GM21619 (cell line): ENCODE measurements at regions not wholly inside any gene's neighbourhood (a gene's known extent, or its start where the extent isn't known, plus 50 kb on each side); places are given as distances from the start of the nearest gene placed in this dataset.

ENCODE experiments used
- ATAC-seq: cut with Tn5 transposase; IDR thresholded peaks from one replicate; pipeline ENCODE4 v1.9.1; 2021; ENCODE audit not compliant: unreplicated experiment

DNA sequence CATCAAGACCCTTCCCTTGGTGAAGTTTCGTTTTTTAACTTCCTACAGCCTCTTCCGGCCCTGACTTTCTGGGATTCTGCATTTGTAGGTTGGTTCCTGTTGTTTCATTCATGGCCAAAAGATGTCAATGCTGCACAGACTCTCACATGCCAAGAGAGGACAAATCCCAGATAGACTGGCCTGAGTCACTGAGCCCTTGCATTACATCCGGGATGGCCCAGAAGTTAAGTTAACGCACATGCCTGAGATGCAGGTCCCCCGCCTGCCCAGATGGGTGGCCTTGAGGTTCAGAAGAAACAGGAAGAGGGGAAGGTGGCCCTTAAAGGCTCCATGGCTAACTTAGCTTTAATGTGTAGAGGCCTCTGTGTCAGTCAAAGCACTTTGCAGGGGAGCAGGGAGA lies 51.6 kb upstream of the SRGAP3 start:
- ATAC-seq, result no peak

DNA sequence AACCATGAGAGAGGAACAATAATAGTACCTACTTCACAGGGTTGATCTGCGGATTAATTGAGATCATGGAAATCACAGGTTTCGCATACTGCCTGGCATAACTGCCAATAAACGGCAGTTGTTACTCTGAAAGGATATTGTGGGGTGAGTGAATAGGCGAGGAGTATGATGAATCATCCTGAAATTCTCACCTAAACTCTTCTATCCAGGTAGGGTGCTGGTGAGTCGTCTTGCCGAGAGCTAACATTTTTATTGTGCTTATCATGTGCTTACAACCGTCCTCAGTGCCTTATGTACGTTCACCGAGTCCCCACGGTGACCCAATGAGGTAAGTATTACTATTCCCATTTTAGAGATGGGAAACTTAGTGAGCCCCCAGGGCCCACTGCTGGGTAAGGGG lies 52.4 kb upstream of the SRGAP3 start:
- ATAC-seq, result no peak

DNA sequence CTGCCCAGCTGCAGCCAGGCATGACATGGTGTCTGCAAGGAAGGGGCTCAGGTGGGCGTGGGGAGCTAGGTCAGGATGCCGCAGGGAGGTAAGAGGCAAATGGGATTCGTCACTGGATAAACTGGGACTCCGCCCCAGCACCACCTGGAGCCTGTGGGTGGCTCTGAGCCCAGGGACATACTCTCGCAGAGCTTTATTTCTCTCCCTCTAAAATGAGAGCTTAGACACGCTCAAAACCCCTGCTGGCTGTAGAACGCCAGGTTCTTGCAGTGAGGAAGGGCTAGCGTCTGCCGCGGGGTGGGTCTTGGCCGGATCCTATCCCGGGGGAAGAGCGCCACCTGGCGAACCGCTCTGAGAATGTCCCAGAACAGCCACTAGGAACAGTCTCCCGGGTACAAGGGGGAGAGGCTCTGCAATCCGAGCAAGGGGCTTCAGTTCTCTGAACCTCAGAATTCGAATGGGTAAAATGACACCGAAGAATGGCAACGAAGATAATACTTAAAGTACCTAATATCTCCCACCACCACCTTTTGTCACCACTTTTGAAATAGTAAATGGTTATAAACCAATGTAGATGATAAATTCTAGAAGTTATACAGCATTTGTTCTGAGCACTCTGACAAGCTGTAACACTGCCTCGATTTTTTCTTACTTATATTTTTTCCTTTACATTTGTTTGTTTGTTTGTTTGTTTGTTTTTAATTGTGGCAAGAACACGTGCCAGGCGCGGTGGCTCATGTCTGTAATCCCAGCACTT lies 53.2 kb upstream of the SRGAP3 start:
- ATAC-seq, result peak; percentile 93

DNA sequence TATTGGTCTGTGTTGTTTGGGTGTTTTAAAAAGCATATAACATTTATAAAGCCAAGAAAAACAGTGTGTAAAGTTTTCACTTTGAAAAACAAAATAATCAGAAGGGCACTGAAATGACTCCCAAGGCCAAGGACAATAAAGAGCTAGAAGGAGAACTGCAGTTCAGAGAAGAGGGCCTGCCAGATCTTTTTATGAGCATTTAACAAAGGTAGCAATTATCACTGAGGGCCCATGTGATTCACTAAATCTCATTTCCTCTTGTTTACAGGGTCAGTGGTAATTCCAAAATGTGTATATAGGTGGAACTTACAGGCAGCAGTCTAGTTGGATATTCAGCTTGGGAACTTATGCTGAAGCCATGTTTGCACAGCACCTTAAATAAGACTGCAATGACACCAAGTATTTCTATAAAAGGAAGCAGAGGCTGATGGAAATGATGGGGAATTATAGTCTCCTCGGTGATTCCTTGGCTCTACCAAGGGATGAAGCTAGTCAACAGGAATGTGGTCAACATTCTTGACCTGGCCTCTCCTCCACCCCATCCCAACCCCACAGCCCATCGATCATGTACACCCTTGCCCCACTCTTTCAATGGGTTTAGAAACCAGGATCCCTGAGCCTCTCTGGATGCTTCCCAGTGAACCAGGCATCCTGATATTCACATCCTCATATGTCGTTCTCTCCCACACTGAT lies 54.4 kb upstream of the THUMPD3 start:
- no peak for ATAC-seq

DNA sequence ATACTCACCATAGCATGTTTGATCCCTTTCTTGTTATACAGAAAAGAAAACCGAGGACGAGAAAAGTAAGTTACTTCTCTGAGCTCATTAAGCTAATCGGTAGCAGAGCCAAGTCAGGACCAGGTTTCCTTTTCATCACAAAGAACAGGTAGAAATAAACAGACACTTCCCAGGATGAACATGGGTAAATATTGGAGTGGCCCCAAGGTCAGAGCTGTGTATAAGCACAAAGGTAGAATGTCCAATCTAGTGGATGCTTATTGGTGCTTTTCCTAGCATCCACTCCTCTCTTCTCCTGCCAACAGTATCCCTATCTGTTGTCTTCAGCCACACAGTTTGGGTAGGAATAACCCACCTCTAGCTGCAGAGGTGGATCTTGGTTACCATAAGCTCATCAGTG lies 52.8 kb upstream of the THUMPD3 start:
- no peak for ATAC-seq

DNA sequence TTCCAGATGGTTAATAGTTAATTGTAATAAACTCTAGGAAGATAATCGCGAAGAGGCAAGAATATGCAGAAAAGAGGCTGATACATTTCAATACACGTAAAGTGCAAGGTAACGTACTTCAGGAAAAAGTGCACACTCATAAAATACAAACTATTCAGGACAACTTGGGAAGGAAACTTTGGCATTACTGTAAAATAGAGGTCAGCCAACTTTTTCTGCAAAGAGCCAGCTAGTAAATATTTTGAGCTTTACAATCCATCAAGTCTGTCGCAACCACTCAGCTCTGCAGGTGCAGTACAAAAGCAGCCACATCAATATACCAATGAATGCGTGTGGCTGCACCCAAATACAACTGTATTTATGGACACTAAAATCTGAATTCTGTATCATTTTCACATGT lies 51.6 kb upstream of the THUMPD3 start:
- no peak for ATAC-seq
